ENCODE measurements at regions not wholly inside any gene's neighbourhood (a gene's known extent, or its start where the extent isn't known, plus 50 kb on each side); places are given as distances from the start of the nearest gene placed in this dataset.

DNA sequence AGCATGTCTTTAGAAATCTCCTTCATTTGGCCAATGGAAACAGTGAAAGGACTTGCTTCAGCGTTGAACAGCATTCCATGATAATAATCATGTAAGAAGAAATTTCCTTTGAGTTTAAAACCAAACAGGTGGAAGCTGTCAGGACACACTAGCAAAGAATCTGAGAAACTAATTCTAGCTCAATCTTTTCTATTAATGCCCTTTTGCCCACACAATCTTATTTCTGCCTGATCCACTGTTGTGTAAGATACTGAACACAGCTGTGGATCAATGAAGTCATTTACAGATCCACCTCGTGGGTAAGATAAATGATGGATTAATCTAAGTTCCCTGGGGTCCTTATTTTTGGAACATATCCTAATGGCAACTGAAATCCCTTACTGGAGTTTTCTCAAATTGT is 536.9 kb upstream of the LMO3 start:
- no peak for ATAC-seq
- TF ChIP-seq ZC3H10 (CRISPR knock-in tag; IDR thresholded peaks at IDR 0.05) (no peak), CREB5 (CRISPR knock-in tag; IDR thresholded peaks at IDR 0.05; ENCODE audit: low read depth) (no peak), SNAI2 (CRISPR knock-in tag; IDR thresholded peaks at IDR 0.05) (no peak), ZNF8 (CRISPR knock-in tag; IDR thresholded peaks at IDR 0.05) (no peak), ZNF565 (CRISPR knock-in tag; conservative IDR thresholded peaks at IDR 0.05; ENCODE audit: low read depth) (no peak), TCF4 (CRISPR knock-in tag; IDR thresholded peaks at IDR 0.05; ENCODE audit: borderline replicate concordance) (no peak), ESRRG (CRISPR knock-in tag; IDR thresholded peaks at IDR 0.05) (no peak), PPARA (CRISPR knock-in tag; IDR thresholded peaks at IDR 0.05; ENCODE audit: borderline replicate concordance) (no peak), ZNF70 (CRISPR knock-in tag; IDR thresholded peaks at IDR 0.05) (no peak), CSDC2 (CRISPR knock-in tag; IDR thresholded peaks at IDR 0.05) (no peak), TSHZ2 (CRISPR knock-in tag; IDR thresholded peaks at IDR 0.05) (no peak), ZFP30 (CRISPR knock-in tag; IDR thresholded peaks at IDR 0.05) (no peak), RARB (CRISPR knock-in tag; IDR thresholded peaks at IDR 0.05) (no peak)
- TF ChIP-seq, protein P1, sequence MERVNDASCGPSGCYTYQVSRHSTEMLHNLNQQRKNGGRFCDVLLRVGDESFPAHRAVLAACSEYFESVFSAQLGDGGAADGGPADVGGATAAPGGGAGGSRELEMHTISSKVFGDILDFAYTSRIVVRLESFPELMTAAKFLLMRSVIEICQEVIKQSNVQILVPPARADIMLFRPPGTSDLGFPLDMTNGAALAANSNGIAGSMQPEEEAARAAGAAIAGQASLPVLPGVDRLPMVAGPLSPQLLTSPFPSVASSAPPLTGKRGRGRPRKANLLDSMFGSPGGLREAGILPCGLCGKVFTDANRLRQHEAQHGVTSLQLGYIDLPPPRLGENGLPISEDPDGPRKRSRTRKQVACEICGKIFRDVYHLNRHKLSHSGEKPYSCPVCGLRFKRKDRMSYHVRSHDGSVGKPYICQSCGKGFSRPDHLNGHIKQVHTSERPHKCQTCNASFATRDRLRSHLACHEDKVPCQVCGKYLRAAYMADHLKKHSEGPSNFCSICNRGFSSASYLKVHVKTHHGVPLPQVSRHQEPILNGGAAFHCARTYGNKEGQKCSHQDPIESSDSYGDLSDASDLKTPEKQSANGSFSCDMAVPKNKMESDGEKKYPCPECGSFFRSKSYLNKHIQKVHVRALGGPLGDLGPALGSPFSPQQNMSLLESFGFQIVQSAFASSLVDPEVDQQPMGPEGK (CRISPR knock-in tag; IDR thresholded peaks at IDR 0.05; ENCODE audit: borderline replicate concordance): no peak
- TF ChIP-seq, protein P2, sequence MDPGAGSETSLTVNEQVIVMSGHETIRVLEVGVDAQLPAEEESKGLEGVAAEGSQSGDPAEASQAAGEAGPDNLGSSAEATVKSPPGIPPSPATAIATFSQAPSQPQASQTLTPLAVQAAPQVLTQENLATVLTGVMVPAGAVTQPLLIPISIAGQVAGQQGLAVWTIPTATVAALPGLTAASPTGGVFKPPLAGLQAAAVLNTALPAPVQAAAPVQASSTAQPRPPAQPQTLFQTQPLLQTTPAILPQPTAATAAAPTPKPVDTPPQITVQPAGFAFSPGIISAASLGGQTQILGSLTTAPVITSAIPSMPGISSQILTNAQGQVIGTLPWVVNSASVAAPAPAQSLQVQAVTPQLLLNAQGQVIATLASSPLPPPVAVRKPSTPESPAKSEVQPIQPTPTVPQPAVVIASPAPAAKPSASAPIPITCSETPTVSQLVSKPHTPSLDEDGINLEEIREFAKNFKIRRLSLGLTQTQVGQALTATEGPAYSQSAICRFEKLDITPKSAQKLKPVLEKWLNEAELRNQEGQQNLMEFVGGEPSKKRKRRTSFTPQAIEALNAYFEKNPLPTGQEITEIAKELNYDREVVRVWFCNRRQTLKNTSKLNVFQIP (CRISPR knock-in tag; IDR thresholded peaks at IDR 0.05; ENCODE audit: borderline replicate concordance, low read depth): no peak

- ATAC-seq: no peak
- TF ChIP-seq CSDC2 (CRISPR knock-in tag; IDR thresholded peaks at IDR 0.05) (no peak), TSHZ2 (CRISPR knock-in tag; IDR thresholded peaks at IDR 0.05) (no peak), CREB5 (CRISPR knock-in tag; IDR thresholded peaks at IDR 0.05; ENCODE audit: low read depth) (no peak), ZNF8 (CRISPR knock-in tag; IDR thresholded peaks at IDR 0.05) (no peak), TCF4 (CRISPR knock-in tag; IDR thresholded peaks at IDR 0.05; ENCODE audit: borderline replicate concordance) (no peak), TOX (CRISPR knock-in tag; IDR thresholded peaks at IDR 0.05; ENCODE audit: borderline replicate concordance) (no peak), ZFP30 (CRISPR knock-in tag; IDR thresholded peaks at IDR 0.05) (no peak), ARNTL (CRISPR knock-in tag; IDR thresholded peaks at IDR 0.05; ENCODE audit: borderline replicate concordance, low read depth) (no peak), ZNF70 (CRISPR knock-in tag; IDR thresholded peaks at IDR 0.05) (no peak), ESRRG (CRISPR knock-in tag; IDR thresholded peaks at IDR 0.05) (no peak), ISL1 (CRISPR knock-in tag; IDR thresholded peaks at IDR 0.05) (no peak), PPARA (CRISPR knock-in tag; IDR thresholded peaks at IDR 0.05; ENCODE audit: borderline replicate concordance) (no peak), ZFP3 (CRISPR knock-in tag; IDR thresholded peaks at IDR 0.05) (no peak), RARB (CRISPR knock-in tag; IDR thresholded peaks at IDR 0.05) (no peak), BACH2 (CRISPR knock-in tag; IDR thresholded peaks at IDR 0.05; ENCODE audit: borderline replicate concordance) (no peak), ZC3H10 (CRISPR knock-in tag; IDR thresholded peaks at IDR 0.05) (no peak), ZNF565 (CRISPR knock-in tag; conservative IDR thresholded peaks at IDR 0.05; ENCODE audit: low read depth) (no peak)
- TF ChIP-seq, protein P1 (CRISPR knock-in tag; IDR thresholded peaks at IDR 0.05; ENCODE audit: borderline replicate concordance): no peak
- TF ChIP-seq, protein P3, sequence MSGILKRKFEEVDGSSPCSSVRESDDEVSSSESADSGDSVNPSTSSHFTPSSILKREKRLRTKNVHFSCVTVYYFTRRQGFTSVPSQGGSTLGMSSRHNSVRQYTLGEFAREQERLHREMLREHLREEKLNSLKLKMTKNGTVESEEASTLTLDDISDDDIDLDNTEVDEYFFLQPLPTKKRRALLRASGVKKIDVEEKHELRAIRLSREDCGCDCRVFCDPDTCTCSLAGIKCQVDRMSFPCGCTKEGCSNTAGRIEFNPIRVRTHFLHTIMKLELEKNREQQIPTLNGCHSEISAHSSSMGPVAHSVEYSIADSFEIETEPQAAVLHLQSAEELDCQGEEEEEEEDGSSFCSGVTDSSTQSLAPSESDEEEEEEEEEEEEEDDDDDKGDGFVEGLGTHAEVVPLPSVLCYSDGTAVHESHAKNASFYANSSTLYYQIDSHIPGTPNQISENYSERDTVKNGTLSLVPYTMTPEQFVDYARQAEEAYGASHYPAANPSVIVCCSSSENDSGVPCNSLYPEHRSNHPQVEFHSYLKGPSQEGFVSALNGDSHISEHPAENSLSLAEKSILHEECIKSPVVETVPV (CRISPR knock-in tag; IDR thresholded peaks at IDR 0.05): no peak
Measured at GRCh38 chr12:17139931-17140330, 534.0 kb upstream of the LMO3 start.

Data from SK-N-SH treated with all-trans-retinoic acid at 6 μM for 48 hours (cell line).